Psoas muscle (tissue), 7 donors: ENCODE measurements at regions not wholly inside any gene's neighbourhood (a gene's known extent, or its start where the extent isn't known, plus 50 kb on each side); places are given as distances from the start of the nearest gene placed in this dataset.
"Not testable (repeated sequence)": the region's sequence is repeated elsewhere in the genome, so short reads cannot be mapped to it uniquely, and the experiment has no call there.

Experiments used
- ATAC-seq, 4 donors: fragments of 200-7000 bp; cut with Tn5 transposase; one replicate each; pipeline ENCODE4 v1.9.1; 2020; ENCODE audit warnings: moderate library complexity in 3 of 4, mild to moderate bottlenecking in 2 of 4
- DNase-seq, 2 donors: peaks; one replicate each; pipeline ENCODE4 v3.0.0-alpha.2; 2020
- H3K27ac ChIP-seq: fragments of 200-600 bp; one replicate; pipeline ENCODE4 v1.8.0; 2022
- H3K27me3 ChIP-seq, 3 donors: fragments of 200-600 bp in 1 of 3; one replicate each; pipeline versions ENCODE4 v1.6.1 to v1.8.0; 2013 to 2022; ENCODE audit warnings: low read length in 2 of 3, mild to moderate bottlenecking in 2 of 3, moderate library complexity in 1 of 3; ENCODE audit not compliant: insufficient read depth in 3 of 3
- H3K36me3 ChIP-seq, 2 donors: fragments of 200-600 bp in 1 of 2; one replicate each; pipeline versions ENCODE4 v1.6.1 to v1.8.0; 2013 to 2022; ENCODE audit warnings: low read depth in 1 of 2, mild to moderate bottlenecking in 1 of 2, moderate library complexity in 1 of 2; ENCODE audit not compliant: insufficient read depth in 1 of 2
- H3K4me1 ChIP-seq: fragments of 200-600 bp; one replicate; pipeline ENCODE4 v1.8.0; 2022
- H3K4me3 ChIP-seq: fragments of 200-600 bp; one replicate; pipeline ENCODE4 v1.8.0; 2022; ENCODE audit warnings: mild to moderate bottlenecking
- H3K9me3 ChIP-seq: fragments of 200-600 bp; one replicate; pipeline ENCODE4 v1.8.0; 2022
- CTCF ChIP-seq: fragments of 200-600 bp; IDR thresholded peaks from one replicate; pipeline ENCODE4 v1.8.0; 2022; ENCODE audit warnings: antibody characterized with exemption
- WGBS, 3 donors: extraction: QIAGEN DNeasy Blood & Tissue Kit; methylation state at CpG; one replicate each; pipeline versions ENCODE4 v1.1.6 to v1.1.7; 2013; 5-methylcytosine and 5-hydroxymethylcytosine counted together
- intact Hi-C, 2 donors: fragments of 100-400 bp; cut with DNase I; formaldehyde crosslinking; loops; one replicate each; pipeline versions ENCODE4 v1.11.0 to v1.14.2; 2022
- donor health status: healthy with polysubstance abuse.
- donor health status: DM: no; HTN: no; CAD: no; lungs with moderate emphysema.
- donor health status: Bipolar disorder and iron deficiency.
- donor health status: healthy.
- donor health status: DM: yes; HTN: yes; CAD: no.
- donor health status: DM: no; HTN: no; CAD: no.
- donor health status: DM: yes; HTN: yes; CAD: no.

GRCh38 chr9:29449306-29449705, 1876.0 kb upstream of the C9orf72 start:
- ATAC-seq (no peak), DNase-seq (no peak)
- intact Hi-C loops, result no loop called here
- Histone ChIP-seq H3K27ac (no peak overlapping the region), H3K4me3 (no peak overlapping the region), H3K36me3 (no peaks in the 10 kb centered on the region), H3K4me1 (no peaks in the 10 kb centered on the region), H3K9me3 (no peaks in the 10 kb centered on the region), H3K27me3 (no peaks in the 10 kb centered on the region)
- no peak for TF ChIP-seq CTCF

- H3K27me3 ChIP-seq, H3K9me3 ChIP-seq, H3K4me3 ChIP-seq, intact Hi-C loops, DNase-seq, H3K36me3 ChIP-seq, ATAC-seq, H3K27ac ChIP-seq, H3K4me1 ChIP-seq: not testable (repeated sequence)
- WGBS, 3 donors, result 89 to 91% (median 91%) methylated on average over 27 to 28 of the region's 29 CpGs
These were observed 1877.1 kb upstream of the C9orf72 start for GRCh38 chr9:29450343-29450875.

GRCh38 chr9:29456940-29457339, 1883.7 kb upstream of the C9orf72 start:
- no peak overlapping the region for H3K4me3 ChIP-seq
- no peak for TF ChIP-seq CTCF
- peaks cover 3% of the 10 kb centered on the region for H3K9me3 ChIP-seq
- no peak for ATAC-seq
- WGBS, 3 donors, result 86 to 91% (median 86%) methylated on average over 3 of the region's 3 CpGs
- no peak overlapping the region for H3K27ac ChIP-seq
- no peaks in the 10 kb centered on the region for H3K4me1 ChIP-seq
- intact Hi-C loops, result no loop called here
- H3K27me3 ChIP-seq, result no peaks in the 10 kb centered on the region
- H3K36me3 ChIP-seq, result no peaks in the 10 kb centered on the region
- no peak for DNase-seq

GRCh38 chr9:29475471-29475870, 1902.2 kb upstream of the C9orf72 start:
- Histone ChIP-seq H3K36me3 (no peaks in the 10 kb centered on the region), H3K9me3 (no peaks in the 10 kb centered on the region), H3K4me3 (no peak overlapping the region), H3K4me1 (no peaks in the 10 kb centered on the region), H3K27me3 (no peaks in the 10 kb centered on the region), H3K27ac (no peak overlapping the region)
- TF ChIP-seq CTCF, result no peak
- no peak for ATAC-seq
- intact Hi-C loops, result loop anchor here in 1 of 2 donors (10.0 kb wide), 1 partner anchor 59 kb away; no protein-coding TSS in a partner anchor
- DNase-seq, result no peak
- 78 to 85% (median 79%) methylated on average over 1 of the region's 1 CpG for WGBS, 3 donors

- intact Hi-C loops, result no loop called here
- no peak for DNase-seq
- no peak for TF ChIP-seq CTCF
- Histone ChIP-seq H3K4me1 (no peaks in the 10 kb centered on the region), H3K9me3 (no peaks in the 10 kb centered on the region), H3K4me3 (no peak overlapping the region), H3K27me3 (no peaks in the 10 kb centered on the region), H3K36me3 (no peaks in the 10 kb centered on the region), H3K27ac (no peak overlapping the region)
- WGBS, 3 donors, result 50 to 78% (median 52%) methylated on average over 1 of the region's 1 CpG
- ATAC-seq, result no peak
These were observed 1938.4 kb upstream of the C9orf72 start for GRCh38 chr9:29511680-29512079.
